Smooth muscle cell (in vitro differentiated cells): ENCODE measurements at regions not wholly inside any gene's neighbourhood (a gene's known extent, or its start where the extent isn't known, plus 50 kb on each side); places are given as distances from the start of the nearest gene placed in this dataset.

Experiments used
- DNase-seq: peaks from one replicate; lab custom pipeline; 2025; ENCODE audit not compliant: unreplicated experiment; lab: John Stamatoyannopoulos, UW
- H2AFZ ChIP-seq: fragments of 200-600 bp; sonication (generic); 2 replicates; pipeline ENCODE4 v1.6.0; 2016; ENCODE audit warnings: antibody characterized with exemption, low read depth, mild to moderate bottlenecking
- H3F3A ChIP-seq: fragments of 200-600 bp; sonication (generic); 2 replicates; pipeline ENCODE4 v1.6.0; 2017; ENCODE audit warnings: antibody characterized with exemption, low read depth
- H3K27ac ChIP-seq: fragments of 200-600 bp; sonication (generic); 2 replicates; pipeline ENCODE4 v1.5.1; 2016; ENCODE audit warnings: low read depth, mild to moderate bottlenecking
- H3K27me3 ChIP-seq: fragments of 200-600 bp; sonication (generic); 2 replicates; pipeline ENCODE4 v1.6.1; 2016; ENCODE audit warnings: low read depth, mild to moderate bottlenecking
- H3K36me3 ChIP-seq: fragments of 200-600 bp; sonication (generic); 2 replicates; pipeline ENCODE4 v1.5.1; 2016; ENCODE audit warnings: low read depth
- H3K4me1 ChIP-seq: fragments of 200-600 bp; sonication (generic); 2 replicates; pipeline ENCODE4 v1.5.1; 2016; ENCODE audit warnings: low read depth
- H3K4me2 ChIP-seq: fragments of 200-600 bp; sonication (generic); 2 replicates; pipeline ENCODE4 v1.6.0; 2016; ENCODE audit warnings: mild to moderate bottlenecking
- H3K4me3 ChIP-seq: fragments of 200-600 bp; sonication (generic); 2 replicates; pipeline ENCODE4 v1.5.1; 2016; ENCODE audit warnings: mild to moderate bottlenecking
- H3K79me2 ChIP-seq: fragments of 200-600 bp; sonication (generic); 2 replicates; pipeline ENCODE4 v1.6.0; 2016; ENCODE audit warnings: low read depth, mild to moderate bottlenecking
- H3K9ac ChIP-seq: fragments of 200-600 bp; sonication (generic); 2 replicates; pipeline ENCODE4 v1.6.0; 2016; ENCODE audit warnings: low read depth
- H3K9me3 ChIP-seq: fragments of 200-600 bp; sonication (generic); replicated peaks from 2 replicates; pipeline ENCODE4 v1.5.1; 2016; ENCODE audit warnings: low read depth
- H4K20me1 ChIP-seq: fragments of 200-600 bp; sonication (generic); 2 replicates; pipeline ENCODE4 v1.6.0; 2016; ENCODE audit warnings: low read depth
- WGBS: methylation state at CpG from one replicate; pipeline ENCODE4 v1.1.7; 2016; ENCODE audit warnings: low lambda C conversion rate; 5-methylcytosine and 5-hydroxymethylcytosine counted together
- TF ChIP-seq, protein P1 (sequence below): fragments of 200-600 bp; sonication (generic); IDR thresholded peaks from 2 replicates; pipeline ENCODE4 v1.5.1; 2017; ENCODE audit warnings: borderline replicate concordance, mild to moderate bottlenecking, antibody characterized with exemption; ENCODE audit not compliant: insufficient read depth, poor library complexity, severe bottlenecking

- no peaks in the 10 kb centered on the region for H4K20me1 ChIP-seq
- H3K27me3 ChIP-seq = no peaks in the 10 kb centered on the region
- WGBS = 91% methylated on average over 3 of the region's 3 CpGs
- no peak overlapping the region for H3K4me3 ChIP-seq
- H3K79me2 ChIP-seq = no peaks in the 10 kb centered on the region
- H3K36me3 ChIP-seq = no peaks in the 10 kb centered on the region
- no peak overlapping the region for H3K9ac ChIP-seq
- H3F3A ChIP-seq = no peaks in the 10 kb centered on the region
- H3K27ac ChIP-seq = no peak overlapping the region
- H3K4me1 ChIP-seq = no peaks in the 10 kb centered on the region
- peaks cover 3% of the 10 kb centered on the region for H3K9me3 ChIP-seq
- DNase-seq = no peak
- no peak overlapping the region for H2AFZ ChIP-seq
- H3K4me2 ChIP-seq = no peak overlapping the region
- TF ChIP-seq, protein P1, sequence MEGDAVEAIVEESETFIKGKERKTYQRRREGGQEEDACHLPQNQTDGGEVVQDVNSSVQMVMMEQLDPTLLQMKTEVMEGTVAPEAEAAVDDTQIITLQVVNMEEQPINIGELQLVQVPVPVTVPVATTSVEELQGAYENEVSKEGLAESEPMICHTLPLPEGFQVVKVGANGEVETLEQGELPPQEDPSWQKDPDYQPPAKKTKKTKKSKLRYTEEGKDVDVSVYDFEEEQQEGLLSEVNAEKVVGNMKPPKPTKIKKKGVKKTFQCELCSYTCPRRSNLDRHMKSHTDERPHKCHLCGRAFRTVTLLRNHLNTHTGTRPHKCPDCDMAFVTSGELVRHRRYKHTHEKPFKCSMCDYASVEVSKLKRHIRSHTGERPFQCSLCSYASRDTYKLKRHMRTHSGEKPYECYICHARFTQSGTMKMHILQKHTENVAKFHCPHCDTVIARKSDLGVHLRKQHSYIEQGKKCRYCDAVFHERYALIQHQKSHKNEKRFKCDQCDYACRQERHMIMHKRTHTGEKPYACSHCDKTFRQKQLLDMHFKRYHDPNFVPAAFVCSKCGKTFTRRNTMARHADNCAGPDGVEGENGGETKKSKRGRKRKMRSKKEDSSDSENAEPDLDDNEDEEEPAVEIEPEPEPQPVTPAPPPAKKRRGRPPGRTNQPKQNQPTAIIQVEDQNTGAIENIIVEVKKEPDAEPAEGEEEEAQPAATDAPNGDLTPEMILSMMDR = no peak
Measured at GRCh38 chr6:9620687-9621086, 794.2 kb downstream of the TFAP2A start.

- H3K36me3 ChIP-seq = no peaks in the 10 kb centered on the region
- no peaks in the 10 kb centered on the region for H3F3A ChIP-seq
- TF ChIP-seq, protein P1 = no peak
- H2AFZ ChIP-seq = no peak overlapping the region
- DNase-seq = no peak
- no peaks in the 10 kb centered on the region for H4K20me1 ChIP-seq
- H3K4me3 ChIP-seq = no peak overlapping the region
- no peaks in the 10 kb centered on the region for H3K4me1 ChIP-seq
- 91% methylated on average over 2 of the region's 2 CpGs for WGBS
- no peaks in the 10 kb centered on the region for H3K79me2 ChIP-seq
- H3K4me2 ChIP-seq = no peak overlapping the region
- H3K27me3 ChIP-seq = no peaks in the 10 kb centered on the region
- no peak overlapping the region for H3K9ac ChIP-seq
- H3K27ac ChIP-seq = no peak overlapping the region
- H3K9me3 ChIP-seq = peaks cover 3% of the 10 kb centered on the region
Measured at GRCh38 chr6:9620263-9620662, 794.6 kb downstream of the TFAP2A start.

- no peak overlapping the region for H3K4me2 ChIP-seq
- no peaks in the 10 kb centered on the region for H3F3A ChIP-seq
- 91% methylated on average over 6 of the region's 6 CpGs for WGBS
- H3K27me3 ChIP-seq = no peaks in the 10 kb centered on the region
- DNase-seq = no peak
- H4K20me1 ChIP-seq = no peaks in the 10 kb centered on the region
- no peak overlapping the region for H3K9ac ChIP-seq
- no peak overlapping the region for H2AFZ ChIP-seq
- H3K4me3 ChIP-seq = no peak overlapping the region
- no peak overlapping the region for H3K27ac ChIP-seq
- no peaks in the 10 kb centered on the region for H3K79me2 ChIP-seq
- no peaks in the 10 kb centered on the region for H3K9me3 ChIP-seq
- TF ChIP-seq, protein P1 = no peak
- H3K4me1 ChIP-seq = no peaks in the 10 kb centered on the region
- no peaks in the 10 kb centered on the region for H3K36me3 ChIP-seq
Measured at GRCh38 chr6:9614778-9615177, 800.1 kb downstream of the TFAP2A start.

GRCh38 chr6:9612489-9612888 lies 802.4 kb downstream of the TFAP2A start:
- Histone ChIP-seq H3K9ac (no peak overlapping the region), H3K27ac (no peak overlapping the region), H3K9me3 (no peaks in the 10 kb centered on the region), H4K20me1 (no peaks in the 10 kb centered on the region), H2AFZ (no peak overlapping the region), H3K4me1 (no peaks in the 10 kb centered on the region), H3K27me3 (peaks cover 9% of the 10 kb centered on the region), H3K4me3 (no peak overlapping the region), H3K79me2 (no peaks in the 10 kb centered on the region), H3K4me2 (no peak overlapping the region), H3K36me3 (no peaks in the 10 kb centered on the region), H3F3A (no peaks in the 10 kb centered on the region)
- no peak for DNase-seq
- 44% methylated on average over 2 of the region's 2 CpGs for WGBS
- TF ChIP-seq, protein P1 = no peak
